ENCODE measurements at regions not wholly inside any gene's neighbourhood (a gene's known extent, or its start where the extent isn't known, plus 50 kb on each side); places are given as distances from the start of the nearest gene placed in this dataset.

- DNase-seq = no peak
These were observed 576.7 kb upstream of the ZNF462 start for GRCh38 chr9:106286249-106286648.

DNA sequence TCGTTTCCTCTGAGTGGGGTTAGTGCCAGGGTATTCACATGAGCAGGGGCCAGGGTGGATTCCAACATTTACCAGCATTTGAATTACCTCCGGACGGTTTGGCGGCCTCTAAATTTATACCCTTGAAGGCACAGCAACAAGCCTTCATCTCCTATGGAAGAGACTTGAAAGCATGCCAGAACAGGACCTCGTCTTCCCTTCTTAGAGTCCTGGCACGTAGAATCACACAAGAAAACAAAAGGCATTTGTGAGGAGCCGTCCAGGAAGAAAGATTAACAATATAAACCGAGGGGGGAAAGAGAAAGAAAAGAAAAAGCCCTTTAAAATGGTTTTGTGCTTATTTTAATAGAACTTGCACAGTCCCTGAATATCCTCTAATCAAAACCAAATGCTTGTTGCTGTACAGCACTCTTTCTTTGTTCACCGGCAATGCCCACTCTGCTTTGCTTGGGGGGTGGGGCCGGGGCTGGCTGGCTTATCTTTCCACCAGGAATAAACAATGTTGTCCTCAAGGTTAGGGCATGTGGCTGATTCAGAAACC is 575.8 kb upstream of the ZNF462 start:
- no peak for DNase-seq

DNA sequence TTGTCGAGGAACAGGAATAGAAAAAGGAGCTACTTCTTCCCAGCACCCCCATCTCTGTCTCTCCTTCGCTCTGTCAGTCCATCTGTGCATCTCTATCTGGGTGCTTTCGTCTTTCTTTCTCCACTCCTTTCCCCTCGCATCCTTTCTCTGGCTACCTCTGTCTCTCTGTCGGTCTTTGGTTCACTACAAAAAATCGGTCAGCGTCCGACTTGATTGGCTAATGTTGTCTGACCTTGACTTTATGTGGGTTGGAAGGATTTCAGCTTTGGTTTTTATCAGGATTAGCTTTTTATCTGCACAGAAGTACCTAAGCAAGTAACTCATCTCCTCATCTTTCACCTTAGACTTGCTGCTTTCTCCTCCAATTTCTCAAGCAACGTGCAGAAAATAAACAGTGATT is 575.2 kb upstream of the ZNF462 start:
- DNase-seq = no peak

DNA sequence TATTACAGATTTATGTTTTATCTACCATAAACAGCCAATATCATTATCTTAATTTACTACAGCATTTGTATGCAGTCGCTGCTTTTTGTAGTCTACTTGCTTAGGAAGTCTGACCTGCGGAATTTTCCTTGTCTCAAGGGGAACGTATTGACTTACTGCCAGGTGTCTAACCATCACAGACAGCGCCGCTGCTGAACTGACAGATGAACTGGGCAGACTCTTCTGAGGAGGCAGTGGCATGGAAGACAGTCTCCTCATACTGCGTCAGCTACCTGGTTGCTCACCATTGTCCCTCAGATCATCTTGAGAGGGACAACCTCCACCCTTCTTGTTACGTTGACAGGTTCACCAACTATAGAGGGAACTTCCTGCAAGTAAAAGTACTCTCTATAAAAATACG is 574.3 kb upstream of the ZNF462 start:
- DNase-seq = no peak

GRCh38 chr9:106291786-106292185 is 571.2 kb upstream of the ZNF462 start:
- no peak for DNase-seq

GRCh38 chr9:106296426-106296825 is 566.5 kb upstream of the ZNF462 start:
- no peak for DNase-seq

- DNase-seq = no peak
These were observed 564.0 kb upstream of the ZNF462 start for GRCh38 chr9:106298997-106299396.

- DNase-seq = no peak
These were observed 558.5 kb upstream of the ZNF462 start for GRCh38 chr9:106304401-106304920.

- no peak for DNase-seq
These were observed 557.4 kb upstream of the ZNF462 start for GRCh38 chr9:106305428-106306133.

DNA sequence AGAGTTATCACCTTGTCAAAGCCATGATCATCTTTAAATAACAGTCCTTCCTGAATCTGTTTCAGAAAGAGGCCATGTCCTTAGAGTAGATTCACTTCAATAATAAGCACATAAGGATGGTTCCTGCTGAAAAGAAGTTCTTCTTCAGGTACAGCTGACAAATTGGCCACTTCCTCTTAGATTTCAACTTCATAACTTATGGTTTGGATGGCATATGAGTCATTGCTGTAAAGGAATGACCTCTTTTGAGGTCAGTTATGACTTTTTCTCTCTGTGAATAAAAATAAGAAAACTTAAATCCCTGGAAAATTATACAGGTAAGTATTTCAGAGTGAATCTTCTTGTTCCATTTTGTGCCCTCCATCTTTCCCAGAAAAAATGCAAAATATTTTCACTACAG is 555.3 kb upstream of the ZNF462 start:
- no peak for DNase-seq

GRCh38 chr9:106309925-106310324 is 553.0 kb upstream of the ZNF462 start:
- no peak for DNase-seq

GRCh38 chr9:106310782-106311181 is 552.2 kb upstream of the ZNF462 start:
- no peak for DNase-seq

- DNase-seq = no peak
These were observed 550.1 kb upstream of the ZNF462 start for GRCh38 chr9:106312906-106313305.

DNA sequence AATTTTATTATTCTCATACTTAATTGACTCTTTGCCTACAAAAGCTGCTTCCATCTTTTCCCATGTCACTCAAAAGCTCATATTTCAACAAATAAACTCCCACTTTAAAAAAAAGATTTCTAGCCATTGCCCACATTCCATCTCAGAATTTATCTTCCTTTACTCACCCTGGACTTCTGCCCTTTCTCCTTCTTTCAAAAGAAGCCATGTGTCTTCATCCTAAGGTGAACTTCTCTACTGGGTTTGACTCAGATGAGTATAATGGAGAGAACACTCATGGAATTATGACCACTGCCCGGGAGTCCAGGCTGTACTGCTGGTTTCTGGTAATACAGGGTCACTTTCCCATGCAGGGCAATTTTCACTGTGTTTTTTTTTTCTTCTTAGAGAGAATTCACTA is 548.5 kb upstream of the ZNF462 start:
- no peak for DNase-seq

GRCh38 chr9:106321394-106322180 is 541.4 kb upstream of the ZNF462 start:
- DNase-seq = no peak

- no peak for DNase-seq
These were observed 540.2 kb upstream of the ZNF462 start for GRCh38 chr9:106322706-106323245.

GRCh38 chr9:106324053-106324585 is 538.8 kb upstream of the ZNF462 start:
- DNase-seq = no peak

GRCh38 chr9:106324591-106325280 is 538.2 kb upstream of the ZNF462 start:
- no peak for DNase-seq

DNA sequence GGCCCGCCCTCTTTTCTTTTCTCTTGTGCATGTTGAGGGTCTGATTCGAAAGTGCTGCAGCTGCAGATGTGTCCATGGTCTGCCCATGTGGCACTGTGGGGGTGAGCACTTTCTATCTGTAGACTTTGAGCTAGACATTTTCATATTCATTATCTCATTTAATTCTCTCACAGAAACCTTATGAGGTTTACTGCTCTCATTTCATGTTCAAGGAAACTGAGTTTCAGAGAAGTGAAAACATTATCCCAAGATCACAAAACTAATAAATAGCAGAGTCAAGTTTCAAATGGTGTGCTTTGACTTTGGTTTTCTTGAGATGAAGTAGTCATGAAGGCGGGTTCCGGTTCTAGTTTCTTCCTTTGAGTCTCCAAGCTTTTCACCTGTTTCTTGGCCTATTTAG is 536.5 kb upstream of the ZNF462 start:
- no peak for DNase-seq

DNA sequence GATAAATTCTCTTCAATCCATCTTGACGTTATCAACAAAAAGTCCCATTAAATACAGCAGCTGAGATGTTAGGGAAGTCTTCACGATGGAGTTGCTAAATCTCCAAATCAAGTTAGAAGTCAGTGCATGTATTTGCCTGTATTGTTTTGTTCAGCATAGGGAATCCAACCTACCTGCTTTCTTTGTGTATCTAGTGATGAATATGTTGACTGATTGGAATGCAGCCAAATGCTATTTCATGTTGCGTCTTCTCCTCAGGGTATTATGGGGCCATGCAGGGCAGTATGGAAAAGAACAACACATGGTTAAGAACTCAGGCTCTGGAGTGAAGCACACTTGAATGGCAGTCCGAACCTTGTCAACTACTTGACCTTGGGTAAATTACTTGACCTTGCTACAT is 529.5 kb upstream of the ZNF462 start:
- no peak for DNase-seq

DNA sequence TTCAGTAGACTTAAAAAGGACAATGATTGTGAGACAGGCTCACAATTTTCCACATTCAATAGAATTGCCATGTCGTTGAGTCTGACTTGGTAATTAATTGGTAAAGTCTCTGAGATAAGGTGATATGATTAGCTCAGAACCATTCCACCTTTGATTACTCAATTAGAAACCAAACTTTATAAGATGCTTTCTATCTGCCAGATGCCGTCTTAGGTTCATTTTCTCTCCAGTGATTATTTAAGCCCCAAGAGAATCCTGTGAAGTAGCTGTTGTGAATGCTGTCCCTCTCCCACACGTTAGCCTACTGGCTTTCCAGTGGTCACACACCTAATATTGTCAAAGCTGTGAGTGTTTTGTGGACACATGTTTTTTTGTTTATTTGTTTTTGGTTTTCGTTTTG is 528.9 kb upstream of the ZNF462 start:
- DNase-seq = no peak

- no peak for DNase-seq
These were observed 523.1 kb upstream of the ZNF462 start for GRCh38 chr9:106339882-106340281.

- DNase-seq = no peak
These were observed 512.2 kb upstream of the ZNF462 start for GRCh38 chr9:106350777-106351176.
